Hematopoietic multipotent progenitor cell (in vitro differentiated cells): ENCODE measurements at regions not wholly inside any gene's neighbourhood (a gene's known extent, or its start where the extent isn't known, plus 50 kb on each side); places are given as distances from the start of the nearest gene placed in this dataset.
"Not testable (repeated sequence)": the region's sequence is repeated elsewhere in the genome, so short reads cannot be mapped to it uniquely, and the experiment has no call there.

Source experiments
- DNase-seq, 3 donors: peaks; one replicate each; pipeline ENCODE4 v3.0.0-alpha.2; 2011 to 2015; ENCODE audit warnings: low read depth in 2 of 3, low spot score in 2 of 3

GRCh38 chr11:112534208-112534607 is 273.5 kb upstream of the PLET1 start:
- DNase-seq = no peak

- no peak for DNase-seq
These were observed 276.4 kb upstream of the PLET1 start for GRCh38 chr11:112537026-112537425.

- DNase-seq = no peak
These were observed 277.2 kb upstream of the PLET1 start for GRCh38 chr11:112537846-112538330.

GRCh38 chr11:112538534-112539280 is 278.0 kb upstream of the PLET1 start:
- DNase-seq = no peak

GRCh38 chr11:112539281-112539555 is 278.6 kb upstream of the PLET1 start:
- DNase-seq = not testable (repeated sequence)

- no peak for DNase-seq
These were observed 279.1 kb upstream of the PLET1 start for GRCh38 chr11:112539741-112540140.

- no peak for DNase-seq
These were observed 279.6 kb upstream of the PLET1 start for GRCh38 chr11:112540261-112540660.

GRCh38 chr11:112541140-112542046 is 280.7 kb upstream of the PLET1 start:
- no peak for DNase-seq

GRCh38 chr11:112542479-112542878 is 281.8 kb upstream of the PLET1 start:
- DNase-seq = no peak

GRCh38 chr11:112543390-112543789 is 282.7 kb upstream of the PLET1 start:
- no peak for DNase-seq

GRCh38 chr11:112548641-112549040 is 288.0 kb upstream of the PLET1 start:
- DNase-seq = no peak

GRCh38 chr11:112553205-112553731 is 292.6 kb upstream of the PLET1 start:
- DNase-seq = no peak

- no peak for DNase-seq
These were observed 293.9 kb upstream of the PLET1 start for GRCh38 chr11:112554586-112554985.

GRCh38 chr11:112555491-112556364 is 295.1 kb upstream of the PLET1 start:
- peak; percentile 33 to 82 (median 51) for DNase-seq

GRCh38 chr11:112558691-112559090 is 298.0 kb upstream of the PLET1 start:
- DNase-seq = no peak

GRCh38 chr11:112563808-112564207 is 303.1 kb upstream of the PLET1 start:
- DNase-seq = no peak

GRCh38 chr11:112564228-112564955 is 303.7 kb upstream of the PLET1 start:
- no peak for DNase-seq

GRCh38 chr11:112565551-112565950 is 304.9 kb upstream of the PLET1 start:
- no peak for DNase-seq

- no peak for DNase-seq
These were observed 305.5 kb upstream of the PLET1 start for GRCh38 chr11:112566124-112566523.

- DNase-seq = no peak
These were observed 309.7 kb upstream of the PLET1 start for GRCh38 chr11:112570333-112570732.
